ENCODE measurements at regions not wholly inside any gene's neighbourhood (a gene's known extent, or its start where the extent isn't known, plus 50 kb on each side); places are given as distances from the start of the nearest gene placed in this dataset.
"Not testable (repeated sequence)": the region's sequence is repeated elsewhere in the genome, so short reads cannot be mapped to it uniquely, and the experiment has no call there.

GRCh38 chr20:5452691-5453090 is 135.9 kb upstream of the PROKR2 start:
- DNase-seq; H3K27me3 ChIP-seq (ENCODE audit: insufficient read depth, low read length); H3K4me3 Mint-ChIP-seq; H3K14ac ChIP-seq (ENCODE audit: insufficient read depth, low read length); H2AFZ ChIP-seq (ENCODE audit: low read length); H3K79me1 ChIP-seq (ENCODE audit: insufficient read depth, low read depth, low read length, poor library complexity, severe bottlenecking); H3K4me2 ChIP-seq (ENCODE audit: insufficient read depth, insufficient read length, low read length); H3K4ac ChIP-seq (ENCODE audit: low read depth, low read length); H2AK5ac ChIP-seq (ENCODE audit: insufficient read length, low read length); H3K23me2 ChIP-seq (ENCODE audit: insufficient read length, low read depth, low read length, poor library complexity, severe bottlenecking); H3K9me3 ChIP-seq (ENCODE audit: control insufficient read depth, low read depth, low read length); H4K91ac ChIP-seq (ENCODE audit: insufficient read length, low read depth, low read length); H3K56ac ChIP-seq (ENCODE audit: insufficient read length, low read depth, low read length); H3K79me2 ChIP-seq (ENCODE audit: insufficient read depth, low read length); H3K4me1 ChIP-seq (ENCODE audit: insufficient read depth, low read length); H4K5ac ChIP-seq (ENCODE audit: insufficient read length, low read depth, low read length); H3K27me3 Mint-ChIP-seq (ENCODE audit: low read depth); H2BK12ac ChIP-seq (ENCODE audit: insufficient read length, low read depth, low read length); H4K20me1 ChIP-seq (ENCODE audit: control insufficient read depth, insufficient read depth, insufficient read length); H3K18ac ChIP-seq (ENCODE audit: insufficient read length, low read depth, low read length); H3K27ac Mint-ChIP-seq; H3K27ac ChIP-seq (ENCODE audit: insufficient read length, low read depth, low read length); H2BK5ac ChIP-seq (ENCODE audit: insufficient read length, low read length); H3K23ac ChIP-seq (ENCODE audit: insufficient read length, low read depth, low read length); H2BK15ac ChIP-seq (ENCODE audit: low read depth, low read length); H3T11ph ChIP-seq (ENCODE audit: low read length); H3K9ac ChIP-seq (ENCODE audit: extremely low read depth, insufficient read length, low read length); H2BK120ac ChIP-seq (ENCODE audit: low read depth, low read length, poor library complexity, severe bottlenecking); H2BK20ac ChIP-seq (ENCODE audit: low read depth, low read length, poor library complexity, severe bottlenecking); H4K8ac ChIP-seq (replicated peaks; ENCODE audit: insufficient read length, low read depth, low read length): not testable (repeated sequence)
- H3K9me3 Mint-ChIP-seq = peaks cover 19 to 24% of the 10 kb centered on the region in 2 experiments
- peaks cover 6 to 25% (median 8%) of the 10 kb centered on the region in 3 experiments; a peak in 5 of 7 replicates for H3K36me3 Mint-ChIP-seq (ENCODE audit: insufficient read depth in 1 of 3, low read depth in 3 of 3)
- peaks cover 12 to 23% of the 10 kb centered on the region in 2 experiments for H3K4me1 Mint-ChIP-seq
- WGBS (ENCODE audit: extremely low coverage, insufficient read length, low lambda C conversion rate) = no CpG with 5 or more reads among the region's 30 CpGs

GRCh38 chr20:5452286-5452685 is 135.5 kb upstream of the PROKR2 start:
- H3K4me1 Mint-ChIP-seq = peaks cover 12 to 23% of the 10 kb centered on the region in 2 experiments
- not testable (repeated sequence) for H3T11ph ChIP-seq (ENCODE audit: low read length); H3K27ac ChIP-seq (ENCODE audit: insufficient read length, low read depth, low read length); H3K4me2 ChIP-seq (ENCODE audit: insufficient read depth, insufficient read length, low read length); H3K23me2 ChIP-seq (ENCODE audit: insufficient read length, low read depth, low read length, poor library complexity, severe bottlenecking); H3K27me3 ChIP-seq (ENCODE audit: insufficient read depth, low read length); H3K18ac ChIP-seq (ENCODE audit: insufficient read length, low read depth, low read length); H3K56ac ChIP-seq (ENCODE audit: insufficient read length, low read depth, low read length); H3K9me3 ChIP-seq (ENCODE audit: control insufficient read depth, low read depth, low read length); H4K91ac ChIP-seq (ENCODE audit: insufficient read length, low read depth, low read length); H3K27me3 Mint-ChIP-seq (ENCODE audit: low read depth); H2BK15ac ChIP-seq (ENCODE audit: low read depth, low read length); H3K23ac ChIP-seq (ENCODE audit: insufficient read length, low read depth, low read length); H3K4me1 ChIP-seq (ENCODE audit: insufficient read depth, low read length); H3K9ac ChIP-seq (ENCODE audit: extremely low read depth, insufficient read length, low read length); H3K79me2 ChIP-seq (ENCODE audit: insufficient read depth, low read length); H4K5ac ChIP-seq (ENCODE audit: insufficient read length, low read depth, low read length); H2BK120ac ChIP-seq (ENCODE audit: low read depth, low read length, poor library complexity, severe bottlenecking); DNase-seq; H3K4ac ChIP-seq (ENCODE audit: low read depth, low read length); H3K4me3 Mint-ChIP-seq; H2BK5ac ChIP-seq (ENCODE audit: insufficient read length, low read length); H3K79me1 ChIP-seq (ENCODE audit: insufficient read depth, low read depth, low read length, poor library complexity, severe bottlenecking); H4K8ac ChIP-seq (replicated peaks; ENCODE audit: insufficient read length, low read depth, low read length); H3K27ac Mint-ChIP-seq; H2AFZ ChIP-seq (ENCODE audit: low read length); H4K20me1 ChIP-seq (ENCODE audit: control insufficient read depth, insufficient read depth, insufficient read length); H3K14ac ChIP-seq (ENCODE audit: insufficient read depth, low read length); H2BK12ac ChIP-seq (ENCODE audit: insufficient read length, low read depth, low read length); H2AK5ac ChIP-seq (ENCODE audit: insufficient read length, low read length); H2BK20ac ChIP-seq (ENCODE audit: low read depth, low read length, poor library complexity, severe bottlenecking)
- no CpG with 5 or more reads among the region's 26 CpGs for WGBS (ENCODE audit: extremely low coverage, insufficient read length, low lambda C conversion rate)
- peaks cover 6 to 25% (median 8%) of the 10 kb centered on the region in 3 experiments; a peak in 5 of 7 replicates for H3K36me3 Mint-ChIP-seq (ENCODE audit: insufficient read depth in 1 of 3, low read depth in 3 of 3)
- peaks cover 19 to 24% of the 10 kb centered on the region in 2 experiments for H3K9me3 Mint-ChIP-seq

Data from H9 (cell line).